H1 (cell line): ENCODE measurements at regions not wholly inside any gene's neighbourhood (a gene's known extent, or its start where the extent isn't known, plus 50 kb on each side); places are given as distances from the start of the nearest gene placed in this dataset.

ENCODE experiments used
- CTCF ChIP-seq, 3 experiments: IDR thresholded peaks; 1 replicate in 2 of 3; 2 replicates in 1 of 3; pipeline versions ENCODE4 v1.5.1 to v1.6.1; 2011; ENCODE audit warnings: low read length in 3 of 3, mild to moderate bottlenecking in 3 of 3, inconsistent platforms in 2 of 3, low read depth in 1 of 3, moderate library complexity in 1 of 3; ENCODE audit not compliant: insufficient read depth in 1 of 3; ENCODE audit errors: control extremely low read depth in 1 of 3
- EP300 ChIP-seq, 2 experiments: IDR thresholded peaks; 1 replicate in 1 of 2; 2 replicates in 1 of 2; pipeline ENCODE4 v1.6.1; 2011 to 2012; ENCODE audit warnings: low read depth in 2 of 2, low read length in 2 of 2, mild to moderate bottlenecking in 2 of 2, borderline replicate concordance in 1 of 2, inconsistent platforms in 1 of 2, moderate library complexity in 1 of 2
- POLR2A ChIP-seq, 2 experiments: IDR thresholded peaks; 1 replicate in 1 of 2; 2 replicates in 1 of 2; pipeline ENCODE4 v1.6.1; 2011; ENCODE audit warnings: low read depth in 2 of 2, low read length in 2 of 2, mild to moderate bottlenecking in 2 of 2; ENCODE audit errors: control extremely low read depth in 1 of 2

- TF ChIP-seq CTCF (IDR thresholded peaks at IDR 0.05; ENCODE audit: control extremely low read depth in 1 of 3, insufficient read depth in 1 of 3, low read depth in 1 of 3, low read length in 3 of 3) (peak in 2 of 3 experiments; percentile 1 to 25; a peak in 1 of 4 replicates), POLR2A (IDR thresholded peaks at IDR 0.05; ENCODE audit: control extremely low read depth in 1 of 2, low read depth in 2 of 2, low read length in 2 of 2) (no peak), EP300 (IDR thresholded peaks at IDR 0.05; ENCODE audit: borderline replicate concordance in 1 of 2, low read depth in 2 of 2, low read length in 2 of 2) (no peak)
Observed at GRCh38 chr9:87792831-87793288, 66.9 kb downstream of the CTSL start (continued).
